ENCODE measurements at regions not wholly inside any gene's neighbourhood (a gene's known extent, or its start where the extent isn't known, plus 50 kb on each side); places are given as distances from the start of the nearest gene placed in this dataset.

DNA sequence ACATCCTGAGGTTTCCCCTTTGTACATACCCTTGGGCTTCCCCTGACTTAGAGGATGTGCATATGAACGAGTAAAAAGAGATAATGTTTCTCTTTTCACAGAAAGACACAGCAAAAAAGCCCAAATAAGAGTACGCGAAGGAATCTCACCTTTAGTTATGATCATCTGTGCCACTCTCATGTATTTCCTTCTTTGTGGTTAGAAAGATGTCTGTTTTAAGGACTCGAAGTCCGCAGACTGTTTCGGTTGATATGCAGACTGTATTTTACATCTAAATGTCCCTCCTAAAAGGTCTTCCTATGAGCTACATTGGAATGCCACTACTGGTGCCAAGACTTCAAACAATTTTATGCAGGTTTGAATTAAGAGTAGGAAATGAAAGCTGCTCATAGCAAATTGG is 102.3 kb upstream of the GOT2 start:
- WGBS, 2 donors: 87 to 91% methylated on average over 6 of the region's 6 CpGs
- TF ChIP-seq POLR2A (IDR thresholded peaks at IDR 0.05) (no peak), CTCF (IDR thresholded peaks at IDR 0.05) (no peak)
- intact Hi-C loops (cut with DNase I): no loop called here

GRCh38 chr16:58832386-58832895 is 98.3 kb upstream of the GOT2 start:
- no peak overlapping the region for H3K27ac ChIP-seq
- H3K36me3 ChIP-seq: no peaks in the 10 kb centered on the region
- no peaks in the 10 kb centered on the region for H3K4me1 ChIP-seq
- H3K9me3 ChIP-seq: no peaks in the 10 kb centered on the region
- DNase-seq: no peak
- H3K27me3 ChIP-seq: no peaks in the 10 kb centered on the region
- TF ChIP-seq CTCF (IDR thresholded peaks at IDR 0.05) (no peak), POLR2A (IDR thresholded peaks at IDR 0.05) (no peak)
- intact Hi-C loops (cut with DNase I): no loop called here
- no peak overlapping the region for H3K4me3 ChIP-seq (replicated peaks in 1 of 3)
- WGBS, 2 donors: 72 to 85% methylated on average over 2 of the region's 2 CpGs

More for the DNA sequence above, 102.3 kb upstream of the GOT2 start:
- DNase-seq: no peak
- H3K36me3 ChIP-seq: no peaks in the 10 kb centered on the region
- no peaks in the 10 kb centered on the region for H3K27me3 ChIP-seq
- no peaks in the 10 kb centered on the region for H3K4me1 ChIP-seq
- H3K9me3 ChIP-seq: no peaks in the 10 kb centered on the region
- no peak overlapping the region for H3K27ac ChIP-seq
- no peak overlapping the region for H3K4me3 ChIP-seq (replicated peaks in 1 of 3)

GRCh38 chr16:58831386-58831785 is 97.3 kb upstream of the GOT2 start:
- no peaks in the 10 kb centered on the region for H3K36me3 ChIP-seq
- H3K4me1 ChIP-seq: no peaks in the 10 kb centered on the region
- no peak overlapping the region for H3K27ac ChIP-seq
- H3K27me3 ChIP-seq: no peaks in the 10 kb centered on the region
- no peak for DNase-seq
- H3K4me3 ChIP-seq (replicated peaks in 1 of 3): no peak overlapping the region
- WGBS, 2 donors: 65 to 68% methylated on average over 4 of the region's 4 CpGs
- TF ChIP-seq POLR2A (IDR thresholded peaks at IDR 0.05) (no peak), CTCF (IDR thresholded peaks at IDR 0.05) (no peak)
- intact Hi-C loops (cut with DNase I): no loop called here
- no peaks in the 10 kb centered on the region for H3K9me3 ChIP-seq

DNA sequence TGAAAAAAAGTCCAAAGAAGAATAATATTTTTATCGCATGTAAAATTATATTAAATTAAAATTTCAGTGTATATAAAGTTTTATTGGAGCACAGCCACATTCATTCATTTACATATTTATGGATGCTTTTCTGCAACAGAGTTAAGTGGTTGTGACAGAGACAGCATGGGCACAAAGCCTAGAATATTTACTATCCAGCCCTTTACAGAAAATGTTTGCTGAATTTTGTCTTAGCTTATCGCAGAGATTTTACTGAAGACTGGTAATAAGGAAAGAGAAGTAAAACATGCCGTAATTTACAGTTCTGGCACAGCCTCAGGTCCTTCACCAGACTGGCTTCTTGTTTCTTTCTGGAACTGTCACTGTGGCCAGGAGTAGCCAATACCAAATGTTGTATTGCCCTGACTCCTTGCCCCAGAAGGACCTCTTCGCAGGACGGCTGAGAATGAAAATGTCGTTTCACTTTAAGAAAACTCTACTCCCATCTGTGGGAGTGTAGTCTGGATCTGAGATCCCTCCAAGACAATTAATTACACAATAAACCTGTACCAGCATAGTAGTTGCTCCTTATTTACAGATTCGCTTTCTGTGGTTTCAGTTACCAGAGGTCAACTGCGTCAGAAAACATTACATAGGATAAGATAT is 94.9 kb upstream of the GOT2 start:
- H3K27me3 ChIP-seq: no peaks in the 10 kb centered on the region
- TF ChIP-seq POLR2A (IDR thresholded peaks at IDR 0.05) (no peak), CTCF (IDR thresholded peaks at IDR 0.05) (no peak)
- H3K36me3 ChIP-seq: no peaks in the 10 kb centered on the region
- 79 to 82% methylated on average over 8 of the region's 8 CpGs for WGBS, 2 donors
- no peak overlapping the region for H3K27ac ChIP-seq
- intact Hi-C loops (cut with DNase I): no loop called here
- no peak for DNase-seq
- H3K9me3 ChIP-seq: no peaks in the 10 kb centered on the region
- H3K4me1 ChIP-seq: no peaks in the 10 kb centered on the region
- H3K4me3 ChIP-seq (replicated peaks in 1 of 3): no peak overlapping the region

DNA sequence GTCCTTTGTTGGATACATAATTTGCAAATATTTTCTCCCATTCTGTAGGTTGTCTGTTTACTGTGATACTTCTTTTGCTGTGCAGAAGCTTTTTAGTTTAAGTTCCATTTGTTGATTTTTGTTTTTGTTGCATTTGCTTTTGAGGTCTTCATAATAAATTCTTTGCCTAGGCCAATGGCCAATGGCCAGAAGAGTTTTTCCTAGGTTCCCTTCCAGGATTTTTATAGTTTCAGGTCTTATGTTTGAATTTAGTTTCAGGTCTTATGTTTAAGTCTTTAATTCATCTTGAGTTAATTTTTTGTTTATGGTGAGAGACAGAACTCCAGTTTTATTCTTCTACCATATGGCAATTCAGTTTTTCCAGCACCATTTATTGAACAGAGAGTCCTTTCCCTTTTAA is 90.1 kb upstream of the GOT2 start:
- Histone ChIP-seq H3K4me1 (peaks cover 14 to 19% of the 10 kb centered on the region in 2 donors), H3K27ac (no peak overlapping the region), H3K36me3 (no peaks in the 10 kb centered on the region), H3K27me3 (no peaks in the 10 kb centered on the region), H3K4me3 (replicated peaks in 1 of 3) (no peak overlapping the region), H3K9me3 (no peaks in the 10 kb centered on the region)
- DNase-seq: no peak
- intact Hi-C loops (cut with DNase I): no loop called here
- TF ChIP-seq CTCF (IDR thresholded peaks at IDR 0.05) (no peak), POLR2A (IDR thresholded peaks at IDR 0.05) (no peak)
